ENCODE measurements at regions not wholly inside any gene's neighbourhood (a gene's known extent, or its start where the extent isn't known, plus 50 kb on each side); places are given as distances from the start of the nearest gene placed in this dataset.

- no peak for DNase-seq
These were observed 161.7 kb downstream of the PLPP3 start for GRCh38 chr1:56417646-56418045.

- DNase-seq: no peak
These were observed 162.9 kb downstream of the PLPP3 start for GRCh38 chr1:56416495-56416894.

- no peak for DNase-seq
These were observed 163.6 kb downstream of the PLPP3 start for GRCh38 chr1:56415720-56416119.

- DNase-seq: no peak
These were observed 164.1 kb downstream of the PLPP3 start for GRCh38 chr1:56415258-56415657.

- no peak for DNase-seq
These were observed 164.6 kb downstream of the PLPP3 start for GRCh38 chr1:56414728-56415224.

- DNase-seq: no peak
These were observed 165.6 kb downstream of the PLPP3 start for GRCh38 chr1:56413671-56414199.

GRCh38 chr1:56411484-56412180 is 167.7 kb downstream of the PLPP3 start:
- no peak for DNase-seq

- DNase-seq: no peak
These were observed 168.3 kb downstream of the PLPP3 start for GRCh38 chr1:56411021-56411420.

GRCh38 chr1:56410405-56410804 is 169.0 kb downstream of the PLPP3 start:
- no peak for DNase-seq

GRCh38 chr1:56409112-56409691 is 170.2 kb downstream of the PLPP3 start:
- DNase-seq: no peak

- DNase-seq: no peak
These were observed 172.5 kb downstream of the PLPP3 start for GRCh38 chr1:56406821-56407220.

- no peak for DNase-seq
These were observed 174.8 kb downstream of the PLPP3 start for GRCh38 chr1:56404561-56405030.

- no peak for DNase-seq
These were observed 175.3 kb downstream of the PLPP3 start for GRCh38 chr1:56404066-56404465.

- no peak for DNase-seq
These were observed 176.0 kb downstream of the PLPP3 start for GRCh38 chr1:56403321-56403720.

- DNase-seq: no peak
These were observed 178.2 kb downstream of the PLPP3 start for GRCh38 chr1:56401191-56401590.

- DNase-seq: no peak
These were observed 178.8 kb downstream of the PLPP3 start for GRCh38 chr1:56400526-56400925.

- DNase-seq: no peak
These were observed 179.6 kb downstream of the PLPP3 start for GRCh38 chr1:56399795-56400194.

- DNase-seq: no peak
These were observed 180.0 kb downstream of the PLPP3 start for GRCh38 chr1:56399326-56399725.

- no peak for DNase-seq
These were observed 181.5 kb downstream of the PLPP3 start for GRCh38 chr1:56397811-56398231.

GRCh38 chr1:56397409-56397808 is 182.0 kb downstream of the PLPP3 start:
- DNase-seq: no peak

GRCh38 chr1:56396581-56396980 is 182.8 kb downstream of the PLPP3 start:
- no peak for DNase-seq

- DNase-seq: no peak
These were observed 183.6 kb downstream of the PLPP3 start for GRCh38 chr1:56395776-56396175.

- DNase-seq: no peak
These were observed 185.1 kb downstream of the PLPP3 start for GRCh38 chr1:56394298-56394697.
